GM20431 (cell line): ENCODE measurements at regions not wholly inside any gene's neighbourhood (a gene's known extent, or its start where the extent isn't known, plus 50 kb on each side); places are given as distances from the start of the nearest gene placed in this dataset.

Experiments
- in situ Hi-C: fragments of 300-500 bp; cut with MseI, MboI; formaldehyde crosslinking; loops from one replicate; pipeline ENCODE4 v1.15.0; 2020; ENCODE audit warnings: low sequenced_read_pairs; ENCODE audit not compliant: unreplicated experiment

- in situ Hi-C loops, result no loop called here
These were observed 137.8 kb downstream of the GADD45G start for GRCh38 chr9:89742660-89743059.

- in situ Hi-C loops, result no loop called here
These were observed 138.4 kb downstream of the GADD45G start for GRCh38 chr9:89743216-89743572.

- in situ Hi-C loops, result no loop called here
These were observed 138.9 kb downstream of the GADD45G start for GRCh38 chr9:89743573-89744254.

GRCh38 chr9:89744255-89744648, 139.4 kb downstream of the GADD45G start:
- in situ Hi-C loops, result no loop called here

GRCh38 chr9:89744730-89745129, 139.9 kb downstream of the GADD45G start:
- in situ Hi-C loops, result no loop called here

GRCh38 chr9:89745601-89746376, 141.0 kb downstream of the GADD45G start:
- in situ Hi-C loops, result no loop called here

GRCh38 chr9:89746385-89747116, 141.7 kb downstream of the GADD45G start:
- in situ Hi-C loops, result no loop called here

- in situ Hi-C loops, result no loop called here
These were observed 142.8 kb downstream of the GADD45G start for GRCh38 chr9:89747596-89747995.

GRCh38 chr9:89748021-89748670, 143.3 kb downstream of the GADD45G start:
- in situ Hi-C loops, result no loop called here

- in situ Hi-C loops, result no loop called here
These were observed 144.2 kb downstream of the GADD45G start for GRCh38 chr9:89748831-89749499.

- in situ Hi-C loops, result no loop called here
These were observed 144.8 kb downstream of the GADD45G start for GRCh38 chr9:89749500-89750116.

GRCh38 chr9:89750117-89750791, 145.4 kb downstream of the GADD45G start:
- in situ Hi-C loops, result no loop called here

- in situ Hi-C loops, result no loop called here
These were observed 146.4 kb downstream of the GADD45G start for GRCh38 chr9:89751079-89751825.

- in situ Hi-C loops, result no loop called here
These were observed 147.3 kb downstream of the GADD45G start for GRCh38 chr9:89752154-89752553.

- in situ Hi-C loops, result no loop called here
These were observed 148.8 kb downstream of the GADD45G start for GRCh38 chr9:89753472-89754055.

GRCh38 chr9:89754193-89754592, 149.4 kb downstream of the GADD45G start:
- in situ Hi-C loops, result no loop called here

- in situ Hi-C loops, result no loop called here
These were observed 151.0 kb downstream of the GADD45G start for GRCh38 chr9:89755821-89756220.

GRCh38 chr9:89756891-89757537, 152.2 kb downstream of the GADD45G start:
- in situ Hi-C loops, result no loop called here
